HG03139 (cell line): ENCODE measurements at regions not wholly inside any gene's neighbourhood (a gene's known extent, or its start where the extent isn't known, plus 50 kb on each side); places are given as distances from the start of the nearest gene placed in this dataset.

Source experiments
- ATAC-seq: cut with Tn5 transposase; IDR thresholded peaks from one replicate; pipeline ENCODE4 v1.9.1; 2021; ENCODE audit not compliant: unreplicated experiment

GRCh38 chr5:68648944-68649857 is 433.6 kb downstream of the PIK3R1 start:
- no peak for ATAC-seq

- ATAC-seq = no peak
These were observed 437.0 kb downstream of the PIK3R1 start for GRCh38 chr5:68652534-68652965.

GRCh38 chr5:68653471-68653870 is 437.9 kb downstream of the PIK3R1 start:
- ATAC-seq = no peak

GRCh38 chr5:68657055-68657961 is 436.5 kb upstream of the SLC30A5 start:
- no peak for ATAC-seq

GRCh38 chr5:68658810-68659372 is 434.9 kb upstream of the SLC30A5 start:
- ATAC-seq = no peak

- no peak for ATAC-seq
These were observed 433.9 kb upstream of the SLC30A5 start for GRCh38 chr5:68659881-68660280.

- peak; percentile 58 for ATAC-seq
These were observed 432.6 kb upstream of the SLC30A5 start for GRCh38 chr5:68661237-68661636.

- no peak for ATAC-seq
These were observed 431.0 kb upstream of the SLC30A5 start for GRCh38 chr5:68662804-68663307.

GRCh38 chr5:68669864-68670575 is 423.8 kb upstream of the SLC30A5 start:
- ATAC-seq = no peak

GRCh38 chr5:68673106-68673822 is 420.6 kb upstream of the SLC30A5 start:
- no peak for ATAC-seq

GRCh38 chr5:68673823-68674180 is 420.0 kb upstream of the SLC30A5 start:
- ATAC-seq = no peak

GRCh38 chr5:68679041-68679440 is 414.8 kb upstream of the SLC30A5 start:
- no peak for ATAC-seq

GRCh38 chr5:68680366-68680765 is 413.4 kb upstream of the SLC30A5 start:
- ATAC-seq = no peak

GRCh38 chr5:68681929-68682328 is 411.9 kb upstream of the SLC30A5 start:
- ATAC-seq = no peak

- no peak for ATAC-seq
These were observed 411.2 kb upstream of the SLC30A5 start for GRCh38 chr5:68682400-68683160.

- no peak for ATAC-seq
These were observed 410.2 kb upstream of the SLC30A5 start for GRCh38 chr5:68683632-68684036.

GRCh38 chr5:68685863-68686262 is 408.0 kb upstream of the SLC30A5 start:
- ATAC-seq = no peak

GRCh38 chr5:68688547-68688946 is 405.3 kb upstream of the SLC30A5 start:
- no peak for ATAC-seq

- ATAC-seq = no peak
These were observed 404.8 kb upstream of the SLC30A5 start for GRCh38 chr5:68689010-68689409.
